GM12892 (cell line): ENCODE measurements at regions not wholly inside any gene's neighbourhood (a gene's known extent, or its start where the extent isn't known, plus 50 kb on each side); places are given as distances from the start of the nearest gene placed in this dataset.

Experiments
- POLR2A ChIP-seq: IDR thresholded peaks from 2 replicates; pipeline ENCODE4 v1.6.1; 2011; ENCODE audit warnings: low read depth, low read length, control low read depth
- POLR2AphosphoS5 ChIP-seq: IDR thresholded peaks from 2 replicates; pipeline ENCODE4 v1.6.1; 2011; ENCODE audit warnings: low read depth, low read length, control low read depth
- TAF1 ChIP-seq: IDR thresholded peaks from 2 replicates; pipeline ENCODE4 v1.6.1; 2011; ENCODE audit warnings: low read depth, mild to moderate bottlenecking, control low read depth, low read length, borderline replicate concordance

- no peak for TF ChIP-seq TAF1
- no peak for TF ChIP-seq POLR2AphosphoS5
- no peak for TF ChIP-seq POLR2A
Measured at GRCh38 chr3:104755791-104756190, 610.9 kb upstream of the ALCAM start.
